ENCODE measurements at regions not wholly inside any gene's neighbourhood (a gene's known extent, or its start where the extent isn't known, plus 50 kb on each side); places are given as distances from the start of the nearest gene placed in this dataset.
"Not testable (repeated sequence)": the region's sequence is repeated elsewhere in the genome, so short reads cannot be mapped to it uniquely, and the experiment has no call there.

DNA sequence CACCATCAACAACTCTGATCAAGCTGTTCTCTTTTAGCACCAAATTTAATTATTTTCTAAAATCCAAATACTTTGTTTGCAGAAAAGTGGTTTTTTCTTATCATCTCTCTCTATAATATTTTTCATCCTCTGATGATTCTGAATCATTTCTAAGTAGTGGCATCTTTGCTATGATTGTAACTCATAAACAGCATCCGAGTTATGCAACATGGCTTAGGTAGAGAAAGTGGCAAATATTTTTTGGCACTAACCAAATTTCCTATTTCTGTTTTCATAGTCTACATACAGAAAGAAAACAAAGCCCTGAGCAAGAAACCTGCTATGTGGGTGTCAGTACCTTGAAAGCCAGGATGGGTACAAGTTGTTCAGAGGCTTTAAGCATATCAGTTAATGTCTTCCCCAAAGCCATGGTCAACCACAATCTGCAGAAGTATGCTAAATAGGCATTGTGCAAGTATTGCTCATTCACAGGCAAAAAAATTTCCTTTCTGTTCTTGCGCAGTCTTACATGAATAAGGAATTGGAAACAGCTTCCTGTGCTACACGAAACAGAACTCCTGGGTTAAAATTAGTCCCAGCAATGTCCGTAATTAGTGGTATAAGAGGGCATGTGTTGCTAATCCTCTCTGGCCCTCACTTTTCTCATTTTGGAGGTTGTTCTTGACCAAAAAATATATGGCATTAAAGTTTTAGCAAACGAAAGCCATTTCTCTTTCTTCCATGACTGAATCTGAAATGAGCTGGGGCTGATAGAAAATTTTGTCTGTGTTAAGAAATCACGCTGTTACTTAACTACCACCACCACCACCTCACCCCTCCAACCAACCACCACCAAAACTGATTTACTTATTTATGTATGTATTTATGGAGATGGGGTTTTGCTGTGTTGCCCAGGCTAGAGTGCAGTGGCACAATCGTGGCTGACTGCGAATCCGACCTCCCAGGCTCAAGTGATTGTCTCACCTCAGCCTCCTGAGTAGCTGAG, 325.6 kb upstream of the MAGI2 start:
- no peak for DNase-seq (ENCODE audit: low read depth)

DNA sequence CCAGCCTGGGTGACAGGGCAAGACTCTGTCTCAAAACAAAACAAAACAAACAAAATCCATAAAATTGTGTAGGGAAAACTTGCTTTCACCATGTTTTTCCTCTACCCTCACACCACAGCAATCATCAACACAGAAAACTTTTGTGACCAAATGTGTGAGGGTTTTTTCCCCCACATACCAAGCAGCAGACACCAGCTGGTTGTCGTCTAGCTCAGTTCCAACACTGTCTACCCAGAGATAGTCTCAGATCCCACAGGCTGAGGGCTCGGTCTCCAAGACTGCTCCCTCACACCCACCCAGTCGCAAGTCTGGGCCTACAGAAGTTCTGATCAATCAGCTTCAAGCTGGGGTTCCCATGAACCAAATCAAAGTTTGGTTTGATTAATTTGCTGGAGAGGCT, 322.4 kb upstream of the MAGI2 start:
- DNase-seq (ENCODE audit: low read depth) = no peak

- DNase-seq (ENCODE audit: low read depth) = no peak
Measured at GRCh38 chr7:79774150-79774549, 320.7 kb upstream of the MAGI2 start.

- no peak for DNase-seq (ENCODE audit: low read depth)
Measured at GRCh38 chr7:79770970-79771369, 317.5 kb upstream of the MAGI2 start.

- no peak for DNase-seq (ENCODE audit: low read depth)
Measured at GRCh38 chr7:79770063-79770462, 316.6 kb upstream of the MAGI2 start.

DNA sequence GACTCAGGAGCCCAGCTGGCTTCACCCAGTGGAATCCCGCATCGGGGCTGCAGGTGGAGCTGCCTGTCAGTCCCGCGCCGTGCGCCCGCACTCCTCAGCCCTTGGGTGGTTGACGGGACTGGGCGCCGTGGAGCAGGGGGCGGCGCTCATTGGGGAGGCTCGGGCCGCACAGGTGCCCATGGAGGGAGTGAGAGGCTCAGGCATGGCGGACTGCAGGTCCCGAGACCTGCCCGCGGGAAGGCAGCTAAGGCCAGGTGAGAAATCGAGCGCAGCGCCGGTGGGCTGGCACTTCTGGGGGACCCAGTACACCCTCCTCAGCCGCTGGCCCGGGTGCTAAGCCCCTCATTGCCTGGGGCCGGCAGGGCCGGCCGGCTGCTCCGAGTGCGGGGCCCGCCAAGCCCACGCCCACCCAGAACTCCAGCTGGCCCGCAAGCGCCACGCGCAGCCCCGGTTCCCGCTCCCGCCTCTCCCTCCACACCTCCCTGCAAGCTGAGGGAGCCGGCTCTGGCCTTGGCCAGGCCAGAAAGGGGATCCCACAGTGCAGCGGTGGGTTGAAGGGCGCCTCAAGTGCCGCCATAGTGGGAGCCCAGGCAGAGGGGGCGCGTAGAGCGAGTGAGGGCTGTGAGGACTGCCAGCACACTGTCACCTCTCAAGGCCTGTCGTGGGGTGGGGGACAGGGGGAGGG, 314.6 kb upstream of the MAGI2 start:
- not testable (repeated sequence) for DNase-seq (ENCODE audit: low read depth)

GRCh38 chr7:79767192-79767591, 313.7 kb upstream of the MAGI2 start:
- not testable (repeated sequence) for DNase-seq (ENCODE audit: low read depth)

- DNase-seq (ENCODE audit: low read depth) = no peak
Measured at GRCh38 chr7:79761876-79762429, 308.5 kb upstream of the MAGI2 start.

- not testable (repeated sequence) for DNase-seq (ENCODE audit: low read depth)
Measured at GRCh38 chr7:79750941-79751340, 297.5 kb upstream of the MAGI2 start.

- DNase-seq (ENCODE audit: low read depth) = no peak
Measured at GRCh38 chr7:79749856-79750255, 296.4 kb upstream of the MAGI2 start.

DNA sequence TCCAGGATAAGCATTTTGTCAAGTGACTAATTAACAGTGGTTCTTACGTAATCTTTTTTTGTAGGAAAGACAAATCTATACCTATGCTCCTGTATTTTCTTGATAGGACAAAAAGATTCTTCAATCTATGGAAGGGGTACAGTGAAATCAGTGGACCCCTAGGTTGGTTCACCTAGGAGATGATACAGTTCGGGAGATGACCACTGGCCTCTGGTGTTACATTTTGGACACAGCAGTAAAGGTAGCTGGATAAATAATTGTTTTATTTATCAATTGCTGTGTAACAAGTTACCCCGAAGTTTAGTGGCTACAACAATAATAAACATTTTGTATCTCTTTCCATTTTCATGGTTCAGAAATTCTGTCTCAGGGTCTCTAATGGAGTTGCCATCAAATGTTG, 288.2 kb upstream of the MAGI2 start:
- no peak for DNase-seq (ENCODE audit: low read depth)

DNA sequence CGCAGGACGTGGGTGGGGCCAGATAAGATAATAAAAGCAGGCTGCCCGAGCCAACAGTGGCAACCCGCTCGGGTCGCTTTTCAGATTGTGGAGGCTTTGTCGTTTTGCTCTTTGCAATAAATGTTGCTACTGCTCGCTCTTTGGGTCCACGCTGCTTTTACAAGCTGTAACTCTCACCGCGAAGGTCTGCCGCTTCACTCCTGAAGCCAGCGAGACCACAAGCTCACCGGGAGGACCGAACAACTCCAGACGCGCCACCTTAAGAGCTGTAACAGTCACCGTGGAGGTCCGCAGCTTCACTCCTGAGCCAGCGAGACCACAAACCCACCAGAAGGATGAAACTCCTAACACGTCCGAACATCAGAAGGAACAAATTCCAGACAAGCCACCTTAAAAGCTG, 286.6 kb upstream of the MAGI2 start:
- no peak for DNase-seq (ENCODE audit: low read depth)

DNA sequence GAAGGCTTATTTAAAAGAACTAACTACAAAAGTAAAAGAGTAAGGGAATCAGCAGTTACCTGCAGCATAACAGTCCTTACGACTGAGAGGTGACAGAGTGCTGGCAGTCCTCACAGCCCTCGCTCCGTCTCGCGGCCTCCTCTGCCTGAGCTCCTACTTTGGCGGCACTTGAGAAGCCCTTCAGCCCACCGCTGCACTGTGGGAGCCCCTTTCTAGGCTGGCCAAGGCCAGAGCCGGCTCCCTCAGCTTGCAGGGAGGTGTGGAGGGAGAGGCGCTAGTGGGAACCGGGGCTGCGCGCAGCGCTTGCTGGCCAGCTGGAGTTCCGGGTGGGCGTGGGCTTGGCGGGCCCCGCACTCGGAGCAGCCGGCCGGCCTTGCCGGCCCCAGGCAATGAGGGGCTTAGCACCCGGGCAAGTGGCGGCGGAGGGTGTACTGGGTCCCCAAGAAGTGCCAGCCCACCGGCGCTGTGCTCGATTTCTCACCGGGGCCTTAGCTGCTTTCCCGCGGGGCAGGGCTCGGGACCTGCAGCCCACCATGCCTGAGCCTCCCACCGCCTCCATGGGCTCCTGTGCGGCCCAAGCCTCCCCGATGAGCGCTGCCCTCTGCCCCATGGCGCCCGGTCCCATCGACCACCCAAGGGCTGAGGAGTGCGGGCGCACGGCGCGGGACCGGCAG, 285.7 kb upstream of the MAGI2 start:
- not testable (repeated sequence) for DNase-seq (ENCODE audit: low read depth)

DNA sequence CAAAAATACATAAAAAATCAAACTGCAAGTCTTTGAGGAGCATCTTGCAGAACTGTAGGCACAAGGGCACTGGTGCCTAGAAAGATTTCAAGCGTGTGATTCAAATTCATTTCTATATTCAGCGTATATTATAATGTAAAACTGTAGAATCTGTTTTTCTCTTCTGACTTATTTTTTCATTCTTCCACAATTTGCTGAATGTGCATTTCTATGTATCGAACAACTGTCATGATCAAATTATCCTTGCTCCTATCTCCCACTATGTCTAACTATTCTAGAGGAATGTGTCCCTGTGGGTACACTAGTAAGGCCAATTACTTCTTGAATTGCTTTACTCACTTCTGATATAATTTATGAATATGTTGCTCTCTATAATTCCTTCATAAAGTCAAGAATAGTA, 283.0 kb upstream of the MAGI2 start:
- DNase-seq (ENCODE audit: low read depth) = no peak

DNA sequence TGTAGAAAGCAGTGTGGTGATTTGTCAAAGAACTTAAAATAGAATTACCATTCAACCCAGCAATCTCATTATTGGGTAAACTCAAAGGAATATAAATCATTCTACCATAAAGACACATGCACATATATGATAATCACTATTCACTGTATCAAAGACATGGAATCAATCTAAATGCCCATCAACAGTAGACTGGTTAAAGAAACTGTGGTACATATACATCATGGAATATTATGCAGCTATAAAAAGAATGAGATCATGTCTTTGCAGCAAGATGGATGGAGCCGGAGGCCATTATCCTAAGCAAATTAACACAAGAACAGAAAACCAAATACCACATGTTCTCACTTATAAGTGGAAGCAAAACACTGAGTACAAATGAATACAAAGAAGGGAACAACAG, 281.5 kb upstream of the MAGI2 start:
- DNase-seq (ENCODE audit: low read depth) = no peak

GRCh38 chr7:79734181-79734580, 280.7 kb upstream of the MAGI2 start:
- DNase-seq (ENCODE audit: low read depth) = no peak

DNA sequence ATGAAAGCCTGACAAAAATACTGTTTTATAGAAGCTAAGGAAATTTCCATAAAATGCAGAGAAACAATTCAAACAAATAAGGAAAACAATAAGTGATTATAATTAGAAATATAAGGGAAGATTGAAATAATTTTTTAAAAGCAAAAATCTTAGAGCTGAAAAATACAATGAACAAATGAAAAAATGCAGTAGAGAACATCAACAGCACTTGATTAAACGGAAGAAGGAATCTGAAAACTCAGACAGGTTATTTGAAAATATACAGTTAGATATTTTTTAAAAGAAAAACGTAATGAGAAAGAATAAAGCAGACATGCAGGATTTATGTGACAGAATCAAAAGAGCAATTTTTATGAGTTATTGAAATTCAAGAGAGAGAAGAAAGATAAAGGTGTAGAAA, 279.1 kb upstream of the MAGI2 start:
- DNase-seq (ENCODE audit: low read depth) = no peak

DNA sequence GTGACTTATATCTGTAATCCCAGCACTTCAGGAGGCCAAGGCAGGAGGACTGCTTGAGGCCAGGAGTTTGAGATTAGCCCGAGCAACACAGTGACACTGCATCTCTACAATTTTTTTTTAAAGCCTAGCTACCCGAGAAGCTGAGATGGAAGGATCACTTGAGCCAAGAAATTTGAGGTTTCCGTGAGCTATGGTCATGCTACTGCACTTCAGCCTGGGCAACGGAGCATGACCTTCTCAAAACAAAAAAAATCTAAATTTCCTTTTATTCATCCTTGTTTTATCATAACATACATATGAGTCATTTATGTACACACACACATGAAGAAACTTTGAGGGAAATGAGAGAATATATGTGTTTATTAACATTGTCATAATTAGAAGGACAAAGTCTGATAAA, 277.5 kb upstream of the MAGI2 start:
- DNase-seq (ENCODE audit: low read depth) = no peak

GRCh38 chr7:79723833-79724618, 270.6 kb upstream of the MAGI2 start:
- DNase-seq (ENCODE audit: low read depth) = no peak

DNA sequence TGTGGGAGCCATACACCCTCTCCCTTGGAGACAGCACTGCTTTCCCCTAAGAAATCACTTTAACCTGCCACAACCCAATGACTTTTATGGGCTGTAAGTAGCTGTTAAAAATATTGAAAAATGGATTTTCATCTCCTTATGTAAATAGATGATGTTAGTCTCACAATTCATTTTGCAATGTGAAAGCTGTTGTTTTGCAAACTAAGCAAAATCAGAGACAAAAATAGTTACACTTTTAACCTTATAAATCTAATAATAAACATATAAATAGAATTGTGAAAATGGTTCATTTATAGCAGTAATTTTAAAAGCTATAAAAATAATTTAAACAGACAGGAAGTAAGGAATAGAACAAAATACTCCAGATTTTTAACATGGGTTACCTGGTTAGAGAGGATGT, 268.8 kb upstream of the MAGI2 start:
- no peak for DNase-seq (ENCODE audit: low read depth)

GRCh38 chr7:79719216-79719615, 265.7 kb upstream of the MAGI2 start:
- DNase-seq (ENCODE audit: low read depth) = no peak

- no peak for DNase-seq (ENCODE audit: low read depth)
Measured at GRCh38 chr7:79716329-79716728, 262.9 kb upstream of the MAGI2 start.
